Fibroblast of lung (primary cell): ENCODE measurements at regions not wholly inside any gene's neighbourhood (a gene's known extent, or its start where the extent isn't known, plus 50 kb on each side); places are given as distances from the start of the nearest gene placed in this dataset.

Experiments
- EZH2 ChIP-seq: IDR thresholded peaks from 2 replicates; pipeline ENCODE4 v1.5.1; 2012; ENCODE audit warnings: low read length, control low read depth, mild to moderate bottlenecking; ENCODE audit errors: missing control alignments
- TF ChIP-seq, protein P1 (sequence below), 2 donors: IDR thresholded peaks in 1 of 2; conservative IDR thresholded peaks in 1 of 2; 1 replicate in 1 of 2; 2 replicates in 1 of 2; pipeline ENCODE4 v1.5.1; 2011 to 2012; ENCODE audit warnings: low read length in 2 of 2, control low read depth in 1 of 2, inconsistent platforms in 1 of 2, low read depth in 1 of 2, mild to moderate bottlenecking in 1 of 2

DNA sequence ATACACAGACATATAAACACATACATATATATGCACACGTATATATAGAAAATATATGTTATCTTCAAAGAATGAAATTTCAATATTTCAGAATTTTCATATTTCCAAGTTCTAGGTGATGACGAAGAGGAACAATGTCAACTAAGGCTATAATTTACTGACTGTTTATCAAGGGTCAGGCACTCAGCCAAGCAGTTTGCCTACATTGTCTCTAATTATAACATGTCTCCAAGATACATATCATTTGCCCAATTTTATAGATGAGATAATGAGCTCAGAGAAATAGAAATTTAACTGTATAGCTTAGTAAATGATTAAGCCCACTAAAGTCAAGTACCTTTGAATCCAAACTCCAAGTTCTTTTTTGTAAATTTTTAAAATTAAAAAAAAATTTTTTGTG lies 99.9 kb upstream of the PLSCR4 start:
- TF ChIP-seq, protein P1, sequence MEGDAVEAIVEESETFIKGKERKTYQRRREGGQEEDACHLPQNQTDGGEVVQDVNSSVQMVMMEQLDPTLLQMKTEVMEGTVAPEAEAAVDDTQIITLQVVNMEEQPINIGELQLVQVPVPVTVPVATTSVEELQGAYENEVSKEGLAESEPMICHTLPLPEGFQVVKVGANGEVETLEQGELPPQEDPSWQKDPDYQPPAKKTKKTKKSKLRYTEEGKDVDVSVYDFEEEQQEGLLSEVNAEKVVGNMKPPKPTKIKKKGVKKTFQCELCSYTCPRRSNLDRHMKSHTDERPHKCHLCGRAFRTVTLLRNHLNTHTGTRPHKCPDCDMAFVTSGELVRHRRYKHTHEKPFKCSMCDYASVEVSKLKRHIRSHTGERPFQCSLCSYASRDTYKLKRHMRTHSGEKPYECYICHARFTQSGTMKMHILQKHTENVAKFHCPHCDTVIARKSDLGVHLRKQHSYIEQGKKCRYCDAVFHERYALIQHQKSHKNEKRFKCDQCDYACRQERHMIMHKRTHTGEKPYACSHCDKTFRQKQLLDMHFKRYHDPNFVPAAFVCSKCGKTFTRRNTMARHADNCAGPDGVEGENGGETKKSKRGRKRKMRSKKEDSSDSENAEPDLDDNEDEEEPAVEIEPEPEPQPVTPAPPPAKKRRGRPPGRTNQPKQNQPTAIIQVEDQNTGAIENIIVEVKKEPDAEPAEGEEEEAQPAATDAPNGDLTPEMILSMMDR (conservative IDR thresholded peaks at IDR 0.05 in 1 of 2, IDR thresholded peaks at IDR 0.05 in 1 of 2; ENCODE audit: low read depth in 1 of 2, low read length in 2 of 2): no peak
- TF ChIP-seq EZH2: no peak
